B cell (primary cell): ENCODE measurements at regions not wholly inside any gene's neighbourhood (a gene's known extent, or its start where the extent isn't known, plus 50 kb on each side); places are given as distances from the start of the nearest gene placed in this dataset.

Source experiments
- ATAC-seq: fragments of 200-7000 bp; cut with Tn5 transposase; one replicate; pipeline ENCODE4 v1.10.0; 2021; ENCODE audit warnings: low read depth, mild to moderate bottlenecking, moderate number of reproducible peaks, moderate library complexity
- CTCF ChIA-PET: fragments of 350-600 bp; sonication (Branson Sonifier 250); formaldehyde crosslinking; loops from one replicate; lab custom pipeline; 2021; ENCODE audit warnings: antibody characterized with exemption, inconsistent platforms; lab: Charles Lee
- POLR2A ChIA-PET: fragments of 350-600 bp; sonication (Branson Sonifier 250); formaldehyde crosslinking; loops from one replicate; lab custom pipeline; 2021; ENCODE audit warnings: antibody characterized with exemption; lab: Charles Lee
- DNase-seq: peaks from one replicate; pipeline ENCODE4 v3.0.0; 2013
- H2AFZ ChIP-seq: 2 replicates; pipeline ENCODE4 v1.6.1; 2012; ENCODE audit warnings: mild to moderate bottlenecking, low read depth, low read length; ENCODE audit not compliant: insufficient read depth, poor library complexity, severe bottlenecking
- H3K27ac ChIP-seq, 2 donors: 1 replicate in 1 of 2; 2 replicates in 1 of 2; pipeline ENCODE4 v1.5.1; 2012 to 2013; ENCODE audit warnings: low read length in 2 of 2, mild to moderate bottlenecking in 2 of 2, moderate library complexity in 1 of 2
- H3K27me3 ChIP-seq, 4 experiments: fragments of 200-600 bp in 1 of 4; sonication (generic) in 1 of 4; replicated peaks in 1 of 4; 1 replicate in 2 of 4; 2 replicates in 2 of 4; pipeline versions ENCODE4 v1.6.1 to v1.7.0; 2013 to 2016; ENCODE audit warnings: low read length in 3 of 4, mild to moderate bottlenecking in 2 of 4, mixed read lengths in 1 of 4, moderate library complexity in 1 of 4; ENCODE audit not compliant: insufficient read depth in 4 of 4, control insufficient read depth in 3 of 4; ENCODE audit errors: control extremely low read depth in 1 of 4
- H3K36me3 ChIP-seq, 2 experiments: replicated peaks in 1 of 2; 1 replicate in 1 of 2; 2 replicates in 1 of 2; pipeline versions ENCODE4 v1.6.1 to v1.7.1; 2013; ENCODE audit warnings: low read length in 1 of 2; ENCODE audit not compliant: insufficient read depth in 2 of 2, control insufficient read depth in 1 of 2; ENCODE audit errors: control extremely low read depth in 1 of 2, extremely low read depth in 1 of 2
- H3K4me1 ChIP-seq, 2 donors: fragments of 200-600 bp in 1 of 2; sonication (generic) in 1 of 2; 1 replicate in 1 of 2; 2 replicates in 1 of 2; pipeline versions ENCODE4 v1.5.1 to v1.6.1; 2013 to 2017; ENCODE audit warnings: low read length in 2 of 2; ENCODE audit not compliant: control insufficient read depth in 2 of 2, insufficient read depth in 2 of 2
- H3K4me2 ChIP-seq: replicated peaks from 2 replicates; pipeline ENCODE3; 2012; ENCODE audit warnings: mild to moderate bottlenecking, low read depth, low read length; ENCODE audit not compliant: poor library complexity, severe bottlenecking
- H3K4me3 ChIP-seq, 5 experiments: fragments of 200-600 bp in 1 of 5; sonication (generic) in 1 of 5; 1 replicate in 3 of 5; 2 replicates in 2 of 5; pipeline versions ENCODE4 v1.5.1 to v1.7.0; 2011 to 2016; ENCODE audit warnings: low read length in 4 of 5, mild to moderate bottlenecking in 4 of 5, low read depth in 2 of 5, control low read depth in 1 of 5, moderate library complexity in 1 of 5; ENCODE audit not compliant: insufficient read depth in 1 of 5; ENCODE audit errors: control extremely low read depth in 1 of 5, extremely low read depth in 1 of 5
- H3K79me2 ChIP-seq: fragments of 200-600 bp; sonication (generic); one replicate; pipeline ENCODE4 v1.6.0; 2016; ENCODE audit warnings: low read length; ENCODE audit not compliant: control insufficient read depth, insufficient read depth
- H3K9ac ChIP-seq: fragments of 200-600 bp; sonication (generic); 2 replicates; pipeline ENCODE4 v1.6.1; 2017; ENCODE audit warnings: mild to moderate bottlenecking, low read length, moderate library complexity
- H3K9me3 ChIP-seq, 3 donors: one replicate each; pipeline versions ENCODE4 v1.6.1 to v1.7.1; 2013; ENCODE audit warnings: low read length in 2 of 3; ENCODE audit not compliant: control insufficient read depth in 2 of 3, insufficient read depth in 1 of 3; ENCODE audit errors: control extremely low read depth in 1 of 3
- H4K20me1 ChIP-seq: 2 replicates; pipeline ENCODE4 v1.6.0; 2012; ENCODE audit warnings: mild to moderate bottlenecking, low read length; ENCODE audit not compliant: insufficient read depth, control insufficient read depth, poor library complexity, severe bottlenecking
- H3K27ac Mint-ChIP-seq: one replicate; pipeline ENCODE4 v1.8.0; 2021; ENCODE audit warnings: mixed read lengths
- H3K27me3 Mint-ChIP-seq: one replicate; pipeline ENCODE4 v1.8.0; 2021; ENCODE audit warnings: mixed read lengths
- H3K4me1 Mint-ChIP-seq: one replicate; pipeline ENCODE4 v1.8.0; 2021; ENCODE audit warnings: mixed read lengths
- H3K4me3 Mint-ChIP-seq: one replicate; pipeline ENCODE4 v1.8.0; 2021; ENCODE audit warnings: mixed read lengths
- H3K9me3 Mint-ChIP-seq: one replicate; pipeline ENCODE4 v1.8.0; 2022; ENCODE audit warnings: mixed read lengths; ENCODE audit not compliant: insufficient read depth
- EZH2 ChIP-seq: IDR thresholded peaks from 2 replicates; pipeline ENCODE4 v1.6.1; 2012; ENCODE audit warnings: borderline replicate concordance, low read depth, mild to moderate bottlenecking, moderate library complexity, low read length; ENCODE audit not compliant: insufficient read depth, poor library complexity, severe bottlenecking
- WGBS: methylation state at CpG from one replicate; pipeline ENCODE4 v1.1.5; 2013; ENCODE audit warnings: missing lambda C conversion rate; ENCODE audit not compliant: insufficient coverage; 5-methylcytosine and 5-hydroxymethylcytosine counted together
- intact Hi-C: fragments of 100-400 bp; cut with micrococcal nuclease; formaldehyde crosslinking; loops from one replicate; pipeline ENCODE4 v1.10.0; 2022
- TF ChIP-seq, protein P1 (sequence below): fragments of 200-600 bp; IDR thresholded peaks from one replicate; pipeline ENCODE4 v1.8.0; 2022; ENCODE audit warnings: antibody characterized with exemption, mild to moderate bottlenecking

GRCh38 chr6:78302411-78302810 lies 564.9 kb upstream of the IRAK1BP1 start:
- no peaks in the 10 kb centered on the region for H3K27me3 ChIP-seq
- TF ChIP-seq EZH2 = no peak
- TF ChIP-seq, protein P1, sequence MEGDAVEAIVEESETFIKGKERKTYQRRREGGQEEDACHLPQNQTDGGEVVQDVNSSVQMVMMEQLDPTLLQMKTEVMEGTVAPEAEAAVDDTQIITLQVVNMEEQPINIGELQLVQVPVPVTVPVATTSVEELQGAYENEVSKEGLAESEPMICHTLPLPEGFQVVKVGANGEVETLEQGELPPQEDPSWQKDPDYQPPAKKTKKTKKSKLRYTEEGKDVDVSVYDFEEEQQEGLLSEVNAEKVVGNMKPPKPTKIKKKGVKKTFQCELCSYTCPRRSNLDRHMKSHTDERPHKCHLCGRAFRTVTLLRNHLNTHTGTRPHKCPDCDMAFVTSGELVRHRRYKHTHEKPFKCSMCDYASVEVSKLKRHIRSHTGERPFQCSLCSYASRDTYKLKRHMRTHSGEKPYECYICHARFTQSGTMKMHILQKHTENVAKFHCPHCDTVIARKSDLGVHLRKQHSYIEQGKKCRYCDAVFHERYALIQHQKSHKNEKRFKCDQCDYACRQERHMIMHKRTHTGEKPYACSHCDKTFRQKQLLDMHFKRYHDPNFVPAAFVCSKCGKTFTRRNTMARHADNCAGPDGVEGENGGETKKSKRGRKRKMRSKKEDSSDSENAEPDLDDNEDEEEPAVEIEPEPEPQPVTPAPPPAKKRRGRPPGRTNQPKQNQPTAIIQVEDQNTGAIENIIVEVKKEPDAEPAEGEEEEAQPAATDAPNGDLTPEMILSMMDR = no peak
- CTCF ChIA-PET = no interaction called here
- no peaks in the 10 kb centered on the region for H3K36me3 ChIP-seq
- intact Hi-C loops = no loop called here
- no peaks in the 10 kb centered on the region for H4K20me1 ChIP-seq
- H3K79me2 ChIP-seq = no peaks in the 10 kb centered on the region
- POLR2A ChIA-PET = no interaction called here
- no peak overlapping the region for H3K4me2 ChIP-seq
- ATAC-seq (no peak), DNase-seq (no peak)
- H3K27me3 Mint-ChIP-seq = no peaks in the 10 kb centered on the region
- no peaks in the 10 kb centered on the region for H3K4me1 ChIP-seq
- no CpG with 5 or more reads among the region's 1 CpG for WGBS
- H3K4me3 Mint-ChIP-seq = no peak overlapping the region
- H3K4me3 ChIP-seq = no peak overlapping the region
- no peaks in the 10 kb centered on the region for H3K9me3 ChIP-seq
- H2AFZ ChIP-seq = no peak overlapping the region
- H3K9me3 Mint-ChIP-seq = no peaks in the 10 kb centered on the region
- no peak overlapping the region for H3K27ac ChIP-seq
- no peaks in the 10 kb centered on the region for H3K4me1 Mint-ChIP-seq
- H3K9ac ChIP-seq = no peak overlapping the region
- H3K27ac Mint-ChIP-seq = no peak overlapping the region

GRCh38 chr6:78308025-78308424 lies 559.3 kb upstream of the IRAK1BP1 start:
- Histone ChIP-seq H3K4me2 (no peak overlapping the region), H3K79me2 (no peaks in the 10 kb centered on the region), H3K36me3 (no peaks in the 10 kb centered on the region), H2AFZ (no peak overlapping the region), H3K9ac (no peak overlapping the region), H3K27ac (no peak overlapping the region), H4K20me1 (no peaks in the 10 kb centered on the region), H3K4me1 (no peaks in the 10 kb centered on the region), H3K27me3 (no peaks in the 10 kb centered on the region), H3K4me3 (no peak overlapping the region), H3K9me3 (no peaks in the 10 kb centered on the region)
- ChIA-PET CTCF (no interaction called here), POLR2A (no interaction called here)
- TF ChIP-seq, protein P1 = no peak
- TF ChIP-seq EZH2 = no peak
- Mint-ChIP-seq H3K4me1 (no peaks in the 10 kb centered on the region), H3K27me3 (no peaks in the 10 kb centered on the region), H3K27ac (no peak overlapping the region), H3K4me3 (no peak overlapping the region), H3K9me3 (no peaks in the 10 kb centered on the region)
- ATAC-seq = no peak
- intact Hi-C loops = no loop called here
- DNase-seq = no peak
